Loucy (cell line): ENCODE measurements at regions not wholly inside any gene's neighbourhood (a gene's known extent, or its start where the extent isn't known, plus 50 kb on each side); places are given as distances from the start of the nearest gene placed in this dataset.

Experiments used
- H2AFZ ChIP-seq: fragments of 200-600 bp; sonication (generic); 2 replicates; pipeline ENCODE4 v1.6.0; 2016; ENCODE audit warnings: antibody characterized with exemption, mild to moderate bottlenecking, low read length, moderate library complexity
- H3F3A ChIP-seq: fragments of 200-600 bp; 2 replicates; pipeline ENCODE4 v1.6.0; 2016; ENCODE audit warnings: antibody characterized with exemption, low read depth, mild to moderate bottlenecking
- H3K27me3 ChIP-seq: fragments of 200-600 bp; sonication (generic); 2 replicates; pipeline ENCODE4 v1.6.1; 2014; ENCODE audit warnings: low read length, mild to moderate bottlenecking; ENCODE audit not compliant: insufficient read depth, poor library complexity, severe bottlenecking
- H3K36me3 ChIP-seq: fragments of 200-600 bp; sonication (generic); 2 replicates; pipeline ENCODE4 v1.6.1; 2016; ENCODE audit warnings: low read length; ENCODE audit not compliant: insufficient read depth
- H3K4me1 ChIP-seq: fragments of 200-600 bp; sonication (generic); 2 replicates; pipeline ENCODE4 v1.5.1; 2014; ENCODE audit warnings: low read length, mild to moderate bottlenecking; ENCODE audit not compliant: insufficient read depth, poor library complexity, severe bottlenecking
- H3K4me2 ChIP-seq: fragments of 200-600 bp; sonication (generic); 2 replicates; pipeline ENCODE4 v1.6.0; 2014; ENCODE audit warnings: antibody characterized with exemption, low read length, low read depth, mild to moderate bottlenecking; ENCODE audit not compliant: poor library complexity, severe bottlenecking
- H3K4me3 ChIP-seq: fragments of 200-600 bp; sonication (generic); 2 replicates; pipeline ENCODE4 v1.5.1; 2014; ENCODE audit warnings: low read length, mild to moderate bottlenecking, mixed read lengths; ENCODE audit not compliant: poor library complexity, severe bottlenecking
- H3K79me2 ChIP-seq: fragments of 200-600 bp; sonication (generic); 2 replicates; pipeline ENCODE4 v1.6.1; 2014; ENCODE audit warnings: low read length; ENCODE audit not compliant: insufficient read depth
- H3K9ac ChIP-seq: fragments of 200-600 bp; sonication (generic); 2 replicates; pipeline ENCODE4 v1.6.0; 2014; ENCODE audit warnings: mild to moderate bottlenecking, low read depth, low read length, moderate library complexity; ENCODE audit not compliant: poor library complexity, severe bottlenecking
- H3K9me2 ChIP-seq: fragments of 200-600 bp; sonication (generic); replicated peaks from 2 replicates; pipeline ENCODE4 v1.6.1; 2016; ENCODE audit warnings: low read depth, low read length, mixed read lengths
- H3K9me3 ChIP-seq: fragments of 200-600 bp; sonication (generic); 2 replicates; pipeline ENCODE4 v1.6.1; 2014; ENCODE audit warnings: mild to moderate bottlenecking, antibody characterized with exemption, low read length, low read depth; ENCODE audit not compliant: insufficient read depth
- H4K20me1 ChIP-seq: fragments of 200-600 bp; sonication (generic); 2 replicates; pipeline ENCODE4 v1.6.0; 2014; ENCODE audit warnings: antibody characterized with exemption, low read length, mild to moderate bottlenecking; ENCODE audit not compliant: insufficient read depth, poor library complexity, severe bottlenecking
- EZH2phosphoT487 ChIP-seq: fragments of 200-600 bp; IDR thresholded peaks from 2 replicates; pipeline ENCODE4 v1.6.1; 2018; ENCODE audit warnings: antibody characterized with exemption, mild to moderate bottlenecking, moderate library complexity, borderline replicate concordance
- TF ChIP-seq, protein P1 (sequence below): fragments of 200-600 bp; sonication (generic); conservative IDR thresholded peaks from 2 replicates; pipeline ENCODE4 v1.5.1; 2014; ENCODE audit warnings: mild to moderate bottlenecking, antibody characterized with exemption, low read length

DNA sequence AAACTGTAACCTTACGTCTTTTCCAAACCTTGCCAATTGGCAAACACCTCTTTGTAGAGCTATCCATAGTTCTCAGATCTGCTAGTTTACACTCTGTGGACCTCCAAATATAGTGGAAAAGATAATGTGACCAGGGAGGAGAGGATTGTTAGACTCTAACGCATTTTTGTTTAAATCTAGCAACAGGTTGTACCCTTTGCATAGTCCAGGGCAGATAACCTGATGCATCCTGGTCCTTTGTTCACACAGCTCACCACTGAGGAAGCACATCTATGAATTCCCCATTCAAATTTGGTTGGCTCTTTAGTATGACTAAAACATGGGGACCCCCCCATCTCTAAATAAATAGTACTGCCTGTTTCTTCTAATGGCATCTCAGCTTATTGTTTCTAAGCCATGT is 55.9 kb downstream of the PAGE2 start:
- Histone ChIP-seq H3K4me1 (no peaks in the 10 kb centered on the region), H3K4me2 (no peak overlapping the region), H3K9me2 (no peaks in the 10 kb centered on the region), H3K9ac (no peak overlapping the region), H3K4me3 (no peak overlapping the region), H2AFZ (no peak overlapping the region), H3K36me3 (no peaks in the 10 kb centered on the region), H3K9me3 (no peaks in the 10 kb centered on the region), H4K20me1 (no peaks in the 10 kb centered on the region), H3K27me3 (no peaks in the 10 kb centered on the region), H3K79me2 (no peaks in the 10 kb centered on the region), H3F3A (no peaks in the 10 kb centered on the region)
- TF ChIP-seq, protein P1, sequence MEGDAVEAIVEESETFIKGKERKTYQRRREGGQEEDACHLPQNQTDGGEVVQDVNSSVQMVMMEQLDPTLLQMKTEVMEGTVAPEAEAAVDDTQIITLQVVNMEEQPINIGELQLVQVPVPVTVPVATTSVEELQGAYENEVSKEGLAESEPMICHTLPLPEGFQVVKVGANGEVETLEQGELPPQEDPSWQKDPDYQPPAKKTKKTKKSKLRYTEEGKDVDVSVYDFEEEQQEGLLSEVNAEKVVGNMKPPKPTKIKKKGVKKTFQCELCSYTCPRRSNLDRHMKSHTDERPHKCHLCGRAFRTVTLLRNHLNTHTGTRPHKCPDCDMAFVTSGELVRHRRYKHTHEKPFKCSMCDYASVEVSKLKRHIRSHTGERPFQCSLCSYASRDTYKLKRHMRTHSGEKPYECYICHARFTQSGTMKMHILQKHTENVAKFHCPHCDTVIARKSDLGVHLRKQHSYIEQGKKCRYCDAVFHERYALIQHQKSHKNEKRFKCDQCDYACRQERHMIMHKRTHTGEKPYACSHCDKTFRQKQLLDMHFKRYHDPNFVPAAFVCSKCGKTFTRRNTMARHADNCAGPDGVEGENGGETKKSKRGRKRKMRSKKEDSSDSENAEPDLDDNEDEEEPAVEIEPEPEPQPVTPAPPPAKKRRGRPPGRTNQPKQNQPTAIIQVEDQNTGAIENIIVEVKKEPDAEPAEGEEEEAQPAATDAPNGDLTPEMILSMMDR, result no peak
- no peak for TF ChIP-seq EZH2phosphoT487

GRCh38 chrX:55149242-55149641 is 60.4 kb downstream of the PAGE2 start:
- Histone ChIP-seq H3F3A (no peaks in the 10 kb centered on the region), H3K9ac (no peak overlapping the region), H3K4me1 (no peaks in the 10 kb centered on the region), H3K9me2 (no peaks in the 10 kb centered on the region), H3K4me2 (no peak overlapping the region), H4K20me1 (no peaks in the 10 kb centered on the region), H2AFZ (no peak overlapping the region), H3K4me3 (no peak overlapping the region), H3K9me3 (no peaks in the 10 kb centered on the region), H3K79me2 (no peaks in the 10 kb centered on the region), H3K27me3 (no peaks in the 10 kb centered on the region), H3K36me3 (no peaks in the 10 kb centered on the region)
- TF ChIP-seq, protein P1, result no peak
- no peak for TF ChIP-seq EZH2phosphoT487

DNA sequence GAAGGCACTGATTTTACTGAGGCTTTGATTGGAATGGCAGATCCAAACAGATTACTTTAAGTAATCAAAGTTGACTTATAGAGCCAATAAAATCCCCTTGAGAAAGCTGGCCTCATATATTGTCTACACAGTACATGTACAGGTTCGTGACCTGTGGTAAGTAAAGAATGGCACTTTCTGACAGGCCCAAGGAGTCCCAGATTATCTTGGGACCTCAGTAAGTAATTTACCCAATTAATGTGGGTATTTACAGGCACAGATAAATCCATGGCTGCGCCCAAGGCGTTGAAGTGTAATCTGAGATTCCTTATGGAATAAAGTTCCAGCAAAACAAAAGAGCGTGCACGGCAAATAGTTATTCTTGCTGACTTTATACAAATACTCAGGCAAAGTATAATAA is 62.4 kb downstream of the PAGE2 start:
- no peaks in the 10 kb centered on the region for H3K4me1 ChIP-seq
- H3K36me3 ChIP-seq, result no peaks in the 10 kb centered on the region
- no peaks in the 10 kb centered on the region for H4K20me1 ChIP-seq
- H2AFZ ChIP-seq, result no peak overlapping the region
- no peaks in the 10 kb centered on the region for H3K79me2 ChIP-seq
- H3K9ac ChIP-seq, result no peak overlapping the region
- H3K9me2 ChIP-seq, result no peaks in the 10 kb centered on the region
- no peak overlapping the region for H3K4me2 ChIP-seq
- no peaks in the 10 kb centered on the region for H3F3A ChIP-seq
- no peak for TF ChIP-seq EZH2phosphoT487
- TF ChIP-seq, protein P1, result no peak
- no peak overlapping the region for H3K4me3 ChIP-seq
- H3K9me3 ChIP-seq, result no peaks in the 10 kb centered on the region
- no peaks in the 10 kb centered on the region for H3K27me3 ChIP-seq
